ENCODE measurements at regions not wholly inside any gene's neighbourhood (a gene's known extent, or its start where the extent isn't known, plus 50 kb on each side); places are given as distances from the start of the nearest gene placed in this dataset.

DNA sequence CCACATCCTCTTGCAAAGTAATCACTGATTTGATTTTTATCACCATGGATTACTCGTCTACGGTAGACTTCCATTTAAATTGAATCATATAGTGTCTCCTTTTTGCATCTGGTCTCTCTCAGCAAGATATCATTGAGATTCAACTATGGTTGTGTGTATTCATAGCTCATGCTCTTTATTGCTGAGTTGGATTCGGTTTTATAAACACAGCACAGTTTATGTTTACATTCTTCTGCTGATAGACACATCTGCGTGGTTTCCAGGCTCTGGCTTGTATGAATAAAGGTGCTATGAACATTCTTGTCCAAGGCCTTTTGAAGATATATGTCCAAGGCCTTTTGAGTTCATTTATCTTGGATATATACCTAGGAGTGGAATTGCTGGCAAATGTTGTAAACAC, 356.5 kb upstream of the CELF2 start:
- TF ChIP-seq EZH2 (IDR thresholded peaks at IDR 0.05; ENCODE audit: borderline replicate concordance) (no peak), EZH2phosphoT487 (IDR thresholded peaks at IDR 0.05; ENCODE audit: low read depth, severe bottlenecking, unreplicated experiment) (no peak)
- TF ChIP-seq, protein P1, sequence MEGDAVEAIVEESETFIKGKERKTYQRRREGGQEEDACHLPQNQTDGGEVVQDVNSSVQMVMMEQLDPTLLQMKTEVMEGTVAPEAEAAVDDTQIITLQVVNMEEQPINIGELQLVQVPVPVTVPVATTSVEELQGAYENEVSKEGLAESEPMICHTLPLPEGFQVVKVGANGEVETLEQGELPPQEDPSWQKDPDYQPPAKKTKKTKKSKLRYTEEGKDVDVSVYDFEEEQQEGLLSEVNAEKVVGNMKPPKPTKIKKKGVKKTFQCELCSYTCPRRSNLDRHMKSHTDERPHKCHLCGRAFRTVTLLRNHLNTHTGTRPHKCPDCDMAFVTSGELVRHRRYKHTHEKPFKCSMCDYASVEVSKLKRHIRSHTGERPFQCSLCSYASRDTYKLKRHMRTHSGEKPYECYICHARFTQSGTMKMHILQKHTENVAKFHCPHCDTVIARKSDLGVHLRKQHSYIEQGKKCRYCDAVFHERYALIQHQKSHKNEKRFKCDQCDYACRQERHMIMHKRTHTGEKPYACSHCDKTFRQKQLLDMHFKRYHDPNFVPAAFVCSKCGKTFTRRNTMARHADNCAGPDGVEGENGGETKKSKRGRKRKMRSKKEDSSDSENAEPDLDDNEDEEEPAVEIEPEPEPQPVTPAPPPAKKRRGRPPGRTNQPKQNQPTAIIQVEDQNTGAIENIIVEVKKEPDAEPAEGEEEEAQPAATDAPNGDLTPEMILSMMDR (IDR thresholded peaks at IDR 0.05; ENCODE audit: poor library complexity) = no peak
- no peaks in the 10 kb centered on the region for H3K9me2 ChIP-seq (replicated peaks; ENCODE audit: insufficient read depth)
- H3K4me1 ChIP-seq (ENCODE audit: insufficient read depth) = peaks cover 22% of the 10 kb centered on the region
- H3K79me2 ChIP-seq = no peaks in the 10 kb centered on the region
- DNase-seq (ENCODE audit: low spot score) = no peak
- no peak overlapping the region for H3K4me2 ChIP-seq
- H3K4me3 ChIP-seq = no peak overlapping the region
- no peaks in the 10 kb centered on the region for H3K27me3 ChIP-seq
- WGBS (ENCODE audit: low lambda C conversion rate, missing lambda C conversion rate) = 36% methylated on average over 4 of the region's 4 CpGs
- no peaks in the 10 kb centered on the region for H3K36me3 ChIP-seq (replicated peaks; ENCODE audit: insufficient read depth, low read depth)
- H2AFZ ChIP-seq = no peak overlapping the region
- H4K20me1 ChIP-seq (ENCODE audit: insufficient read depth, poor library complexity, severe bottlenecking) = no peaks in the 10 kb centered on the region
- no peaks in the 10 kb centered on the region for H3K9me3 ChIP-seq (ENCODE audit: low read depth)
- peak overlapping the region; percentile 10 for H3K27ac ChIP-seq

DNA sequence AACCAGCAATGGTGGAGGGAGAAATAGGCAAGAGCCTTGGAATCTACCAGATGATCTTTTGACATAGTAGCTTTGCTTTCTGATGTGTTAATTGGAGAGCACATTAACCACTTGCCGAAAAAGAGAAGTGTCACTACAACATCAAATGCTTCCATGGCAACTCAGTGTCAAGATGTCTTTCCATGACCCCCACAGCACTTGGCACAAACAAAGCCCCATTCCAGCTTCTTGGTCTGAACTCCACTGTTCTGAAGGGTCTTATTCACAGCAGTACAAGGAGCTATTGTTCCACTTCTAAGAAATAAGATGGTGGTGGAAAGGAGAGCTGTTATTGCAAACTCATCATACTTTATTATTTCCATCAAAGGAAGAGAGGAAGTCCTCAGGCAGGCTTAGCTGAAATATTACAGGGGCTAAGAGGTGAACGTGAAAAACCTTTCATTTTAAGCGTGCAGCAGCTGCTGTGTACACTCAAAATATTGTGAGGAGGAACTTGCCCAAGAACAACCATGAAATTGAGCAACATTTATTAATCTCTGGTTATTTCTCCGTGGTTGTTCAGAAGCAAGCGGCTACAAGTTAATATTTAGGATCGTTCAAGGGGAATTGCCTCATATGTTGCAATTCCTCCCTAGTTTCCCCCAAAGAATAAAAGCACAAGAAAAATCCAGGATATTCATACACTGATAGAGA, 354.8 kb upstream of the CELF2 start:
- WGBS (ENCODE audit: low lambda C conversion rate, missing lambda C conversion rate) = 76% methylated on average over 6 of the region's 6 CpGs
- TF ChIP-seq EZH2phosphoT487 (IDR thresholded peaks at IDR 0.05; ENCODE audit: low read depth, severe bottlenecking, unreplicated experiment) (no peak), EZH2 (IDR thresholded peaks at IDR 0.05; ENCODE audit: borderline replicate concordance) (no peak)
- TF ChIP-seq, protein P1 (IDR thresholded peaks at IDR 0.05; ENCODE audit: poor library complexity) = no peak
- H4K20me1 ChIP-seq (ENCODE audit: insufficient read depth, poor library complexity, severe bottlenecking) = no peaks in the 10 kb centered on the region
- no peaks in the 10 kb centered on the region for H3K9me2 ChIP-seq (replicated peaks; ENCODE audit: insufficient read depth)
- H3K79me2 ChIP-seq = no peaks in the 10 kb centered on the region
- no peak overlapping the region for H3K27ac ChIP-seq
- no peak overlapping the region for H2AFZ ChIP-seq
- no peaks in the 10 kb centered on the region for H3K27me3 ChIP-seq
- no peak overlapping the region for H3K4me2 ChIP-seq
- no peaks in the 10 kb centered on the region for H3K36me3 ChIP-seq (replicated peaks; ENCODE audit: insufficient read depth, low read depth)
- peaks cover 22% of the 10 kb centered on the region for H3K4me1 ChIP-seq (ENCODE audit: insufficient read depth)
- H3K4me3 ChIP-seq = no peak overlapping the region
- no peaks in the 10 kb centered on the region for H3K9me3 ChIP-seq (ENCODE audit: low read depth)
- DNase-seq (ENCODE audit: low spot score) = no peak

DNA sequence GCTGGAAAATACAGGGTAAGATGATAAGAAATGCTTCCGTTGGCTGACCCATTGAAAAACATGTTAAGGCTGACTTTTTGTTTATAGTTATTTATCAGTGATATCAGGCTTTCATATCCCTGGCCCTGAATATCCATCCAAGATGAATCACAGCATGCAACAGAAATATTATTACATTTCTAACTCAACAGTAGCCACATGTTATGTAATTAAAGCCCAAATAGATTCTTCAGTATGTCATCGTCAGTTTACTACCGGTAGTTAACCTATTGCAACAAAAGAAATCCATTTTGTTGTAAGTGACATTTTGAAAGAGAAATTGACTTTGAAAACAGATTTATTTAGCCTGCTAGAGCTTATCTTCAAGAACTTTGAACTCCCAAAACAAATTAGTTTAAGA, 354.1 kb upstream of the CELF2 start:
- Histone ChIP-seq H3K36me3 (replicated peaks; ENCODE audit: insufficient read depth, low read depth) (no peaks in the 10 kb centered on the region), H2AFZ (no peak overlapping the region), H3K9me3 (ENCODE audit: low read depth) (no peaks in the 10 kb centered on the region), H3K4me2 (no peak overlapping the region), H3K27me3 (no peaks in the 10 kb centered on the region), H3K79me2 (no peaks in the 10 kb centered on the region), H3K4me3 (no peak overlapping the region), H4K20me1 (ENCODE audit: insufficient read depth, poor library complexity, severe bottlenecking) (no peaks in the 10 kb centered on the region), H3K9me2 (replicated peaks; ENCODE audit: insufficient read depth) (no peaks in the 10 kb centered on the region), H3K4me1 (ENCODE audit: insufficient read depth) (peaks cover 22% of the 10 kb centered on the region), H3K27ac (no peak overlapping the region)
- WGBS (ENCODE audit: low lambda C conversion rate, missing lambda C conversion rate) = 60% methylated on average over 3 of the region's 3 CpGs
- TF ChIP-seq EZH2phosphoT487 (IDR thresholded peaks at IDR 0.05; ENCODE audit: low read depth, severe bottlenecking, unreplicated experiment) (no peak), EZH2 (IDR thresholded peaks at IDR 0.05; ENCODE audit: borderline replicate concordance) (no peak)
- TF ChIP-seq, protein P1 (IDR thresholded peaks at IDR 0.05; ENCODE audit: poor library complexity) = no peak
- DNase-seq (ENCODE audit: low spot score) = no peak
